Activated CD4-positive, alpha-beta T cell treated with anti-CD3 and anti-CD28 coated beads, Interleukin-2, amount 50 U/mL, for 24 hours (primary cell): ENCODE measurements at regions not wholly inside any gene's neighbourhood (a gene's known extent, or its start where the extent isn't known, plus 50 kb on each side); places are given as distances from the start of the nearest gene placed in this dataset.

ENCODE experiments used
- DNase-seq, 2 donors: peaks; one replicate each; pipeline ENCODE4 v3.0.0-alpha.2; 2020; ENCODE audit warnings: low read depth in 1 of 2, low spot score in 1 of 2

- DNase-seq, result no peak
These were observed 136.9 kb downstream of the SLC38A1 start for GRCh38 chr12:46131732-46132469.

- DNase-seq, result no peak
These were observed 137.3 kb upstream of the SCAF11 start for GRCh38 chr12:46127656-46128055.

- no peak for DNase-seq
These were observed 135.8 kb upstream of the SCAF11 start for GRCh38 chr12:46126050-46126727.

- DNase-seq, result peak in 1 of 2 donors; percentile 49
These were observed 134.7 kb upstream of the SCAF11 start for GRCh38 chr12:46124848-46125619.

GRCh38 chr12:46124132-46124847 is 133.9 kb upstream of the SCAF11 start:
- DNase-seq, result no peak

GRCh38 chr12:46112364-46112763 is 122.0 kb upstream of the SCAF11 start:
- no peak for DNase-seq

- no peak for DNase-seq
These were observed 121.3 kb upstream of the SCAF11 start for GRCh38 chr12:46111715-46112114.

GRCh38 chr12:46110928-46111699 is 120.7 kb upstream of the SCAF11 start:
- DNase-seq, result no peak

- no peak for DNase-seq
These were observed 119.8 kb upstream of the SCAF11 start for GRCh38 chr12:46110223-46110611.

- DNase-seq, result no peak
These were observed 119.2 kb upstream of the SCAF11 start for GRCh38 chr12:46109343-46110222.

GRCh38 chr12:46108721-46109120 is 118.3 kb upstream of the SCAF11 start:
- DNase-seq, result no peak

- no peak for DNase-seq
These were observed 117.2 kb upstream of the SCAF11 start for GRCh38 chr12:46107591-46107990.

- no peak for DNase-seq
These were observed 115.4 kb upstream of the SCAF11 start for GRCh38 chr12:46105735-46106134.

- no peak for DNase-seq
These were observed 113.4 kb upstream of the SCAF11 start for GRCh38 chr12:46103559-46104383.

GRCh38 chr12:46101485-46101869 is 111.1 kb upstream of the SCAF11 start:
- no peak for DNase-seq

- no peak for DNase-seq
These were observed 110.4 kb upstream of the SCAF11 start for GRCh38 chr12:46100551-46101484.

GRCh38 chr12:46089414-46090162 is 99.2 kb upstream of the SCAF11 start:
- no peak for DNase-seq
